ENCODE measurements at regions not wholly inside any gene's neighbourhood (a gene's known extent, or its start where the extent isn't known, plus 50 kb on each side); places are given as distances from the start of the nearest gene placed in this dataset.
"Not testable (repeated sequence)": the region's sequence is repeated elsewhere in the genome, so short reads cannot be mapped to it uniquely, and the experiment has no call there.

DNA sequence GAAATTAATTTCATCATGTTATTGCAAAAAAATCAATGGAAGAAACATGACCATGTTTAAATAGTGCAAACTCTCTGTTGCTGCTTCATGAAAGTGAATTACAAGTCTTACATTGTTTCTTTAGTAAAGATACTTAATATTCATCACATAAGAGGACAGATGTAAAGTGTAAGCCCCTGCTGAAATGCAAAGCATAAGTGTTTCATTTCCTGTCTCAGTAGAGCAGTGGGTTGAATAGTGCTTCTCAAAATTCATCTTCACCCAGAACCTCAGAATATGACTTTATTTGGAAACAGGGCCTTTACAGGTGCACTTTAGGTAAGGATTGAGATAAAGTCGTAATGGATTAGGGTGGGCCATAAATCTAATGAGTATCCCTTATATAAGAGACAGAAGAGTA, 738.4 kb upstream of the RGS18 start:
- no peaks in the 10 kb centered on the region for H3K27me3 Mint-ChIP-seq (ENCODE audit: low read depth)
- no peaks in the 10 kb centered on the region for H3K4me1 Mint-ChIP-seq

DNA sequence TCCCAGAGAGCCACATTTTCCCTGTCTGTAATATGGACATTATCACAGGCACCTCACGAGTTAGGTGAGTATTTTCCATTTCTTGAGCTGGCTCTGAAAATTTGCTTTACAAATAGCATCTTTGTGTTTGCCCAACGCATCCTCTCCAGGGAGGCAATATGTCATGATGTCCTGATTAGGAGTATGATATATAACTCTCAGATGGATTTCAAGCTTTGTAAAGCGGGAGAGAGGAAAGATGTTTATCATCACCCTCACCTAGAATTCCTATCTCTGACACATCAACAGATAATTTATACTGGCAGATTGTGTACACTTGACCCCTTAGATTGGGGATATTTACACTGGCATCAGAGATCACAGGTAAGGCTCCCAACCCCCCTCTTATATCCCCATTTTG, 730.7 kb upstream of the RGS18 start:
- DNase-seq (ENCODE audit: low read depth, low spot score) = no peak
- H3K4me3 Mint-ChIP-seq = no peak overlapping the region
- TF ChIP-seq, protein P1, sequence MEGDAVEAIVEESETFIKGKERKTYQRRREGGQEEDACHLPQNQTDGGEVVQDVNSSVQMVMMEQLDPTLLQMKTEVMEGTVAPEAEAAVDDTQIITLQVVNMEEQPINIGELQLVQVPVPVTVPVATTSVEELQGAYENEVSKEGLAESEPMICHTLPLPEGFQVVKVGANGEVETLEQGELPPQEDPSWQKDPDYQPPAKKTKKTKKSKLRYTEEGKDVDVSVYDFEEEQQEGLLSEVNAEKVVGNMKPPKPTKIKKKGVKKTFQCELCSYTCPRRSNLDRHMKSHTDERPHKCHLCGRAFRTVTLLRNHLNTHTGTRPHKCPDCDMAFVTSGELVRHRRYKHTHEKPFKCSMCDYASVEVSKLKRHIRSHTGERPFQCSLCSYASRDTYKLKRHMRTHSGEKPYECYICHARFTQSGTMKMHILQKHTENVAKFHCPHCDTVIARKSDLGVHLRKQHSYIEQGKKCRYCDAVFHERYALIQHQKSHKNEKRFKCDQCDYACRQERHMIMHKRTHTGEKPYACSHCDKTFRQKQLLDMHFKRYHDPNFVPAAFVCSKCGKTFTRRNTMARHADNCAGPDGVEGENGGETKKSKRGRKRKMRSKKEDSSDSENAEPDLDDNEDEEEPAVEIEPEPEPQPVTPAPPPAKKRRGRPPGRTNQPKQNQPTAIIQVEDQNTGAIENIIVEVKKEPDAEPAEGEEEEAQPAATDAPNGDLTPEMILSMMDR (conservative IDR thresholded peaks at IDR 0.05) = no peak
- H3K27me3 Mint-ChIP-seq (ENCODE audit: low read depth) = no peaks in the 10 kb centered on the region
- no peaks in the 10 kb centered on the region for H3K9me3 Mint-ChIP-seq
- H3K4me1 Mint-ChIP-seq = no peaks in the 10 kb centered on the region
- no peak overlapping the region for H3K27ac Mint-ChIP-seq (ENCODE audit: unreplicated experiment)
- H3K36me3 Mint-ChIP-seq (ENCODE audit: low read depth) = no peaks in the 10 kb centered on the region

More for the DNA sequence above, 738.4 kb upstream of the RGS18 start:
- DNase-seq (ENCODE audit: low read depth, low spot score) = no peak
- no peak overlapping the region for H3K4me3 Mint-ChIP-seq
- H3K27ac Mint-ChIP-seq (ENCODE audit: unreplicated experiment) = no peak overlapping the region
- H3K9me3 Mint-ChIP-seq = no peaks in the 10 kb centered on the region
- TF ChIP-seq, protein P1 (conservative IDR thresholded peaks at IDR 0.05) = no peak
- no peaks in the 10 kb centered on the region for H3K36me3 Mint-ChIP-seq (ENCODE audit: low read depth)

DNA sequence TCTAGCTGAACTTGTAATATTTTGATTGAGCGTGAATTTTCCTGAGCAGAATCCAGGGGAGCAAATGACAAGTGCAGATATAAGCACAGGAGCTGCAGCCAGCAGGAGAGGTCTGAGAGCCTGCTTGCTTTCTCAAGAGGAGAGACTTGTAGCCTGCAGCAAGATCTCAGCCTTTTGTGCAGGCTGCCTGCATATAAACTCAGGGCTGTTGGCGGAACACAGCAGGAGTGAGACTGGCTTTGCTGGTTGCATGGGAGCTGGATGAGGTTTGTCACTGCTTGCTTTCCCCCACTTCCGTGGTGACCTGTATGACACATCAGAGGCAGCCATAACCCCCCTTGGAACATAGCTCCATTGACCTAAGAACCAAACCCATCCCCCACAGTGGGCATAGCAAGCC, 725.4 kb upstream of the RGS18 start:
- H3K36me3 Mint-ChIP-seq (ENCODE audit: low read depth) = peaks cover 2% of the 10 kb centered on the region
- H3K9me3 Mint-ChIP-seq = peaks cover 9% of the 10 kb centered on the region
- H3K27me3 Mint-ChIP-seq (ENCODE audit: low read depth) = peaks cover under 1% of the 10 kb centered on the region
- H3K4me3 Mint-ChIP-seq = no peak overlapping the region
- DNase-seq (ENCODE audit: low read depth, low spot score) = no peak
- H3K4me1 Mint-ChIP-seq = no peaks in the 10 kb centered on the region
- TF ChIP-seq, protein P1 (conservative IDR thresholded peaks at IDR 0.05) = no peak
- peak overlapping the region; percentile 19 for H3K27ac Mint-ChIP-seq (ENCODE audit: unreplicated experiment)

DNA sequence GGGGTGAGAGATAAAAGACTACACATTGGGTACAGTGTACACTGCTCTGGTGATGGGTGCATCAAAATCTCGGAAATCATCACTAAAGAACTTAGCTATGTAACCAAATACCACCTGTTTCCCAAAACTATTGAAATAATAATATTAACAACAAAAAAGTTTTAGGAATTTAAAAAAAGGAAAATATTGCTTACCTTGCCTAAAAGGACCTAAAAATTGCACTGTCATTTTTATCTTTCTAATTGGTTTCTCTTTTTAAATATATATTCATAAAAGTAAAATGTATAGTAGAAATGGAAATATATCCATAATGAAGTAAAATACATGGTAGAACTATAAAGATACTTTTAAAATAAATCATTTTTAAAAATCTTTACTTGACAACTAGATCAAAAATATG, 719.3 kb upstream of the RGS18 start:
- Mint-ChIP-seq H3K4me1 (no peaks in the 10 kb centered on the region), H3K27ac (ENCODE audit: unreplicated experiment) (no peak overlapping the region), H3K27me3 (ENCODE audit: low read depth) (peaks cover 9% of the 10 kb centered on the region), H3K36me3 (ENCODE audit: low read depth) (peaks cover 2% of the 10 kb centered on the region), H3K4me3 (no peak overlapping the region), H3K9me3 (peaks cover 15% of the 10 kb centered on the region)
- TF ChIP-seq, protein P1 (conservative IDR thresholded peaks at IDR 0.05) = no peak
- no peak for DNase-seq (ENCODE audit: low read depth, low spot score)

DNA sequence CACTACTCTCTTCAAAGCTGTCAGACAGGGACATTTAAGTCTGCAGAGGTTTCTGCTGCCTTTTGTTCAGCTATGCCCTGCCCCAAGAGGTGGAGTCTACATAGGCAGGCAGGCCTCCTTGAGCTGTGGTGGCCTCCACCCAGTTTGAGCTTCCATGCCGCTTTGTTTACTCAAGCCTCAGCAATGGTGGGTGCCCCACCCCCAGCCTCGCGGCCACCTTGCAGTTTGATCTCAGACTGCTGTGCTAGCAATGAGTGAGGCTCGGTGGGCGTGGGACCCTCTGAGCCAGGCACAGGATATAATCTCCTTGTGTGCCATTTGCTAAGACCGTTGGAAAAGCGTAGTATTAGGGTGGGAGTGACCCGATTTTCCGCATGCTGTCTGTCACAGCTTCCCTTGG, 710.0 kb upstream of the RGS18 start:
- H3K27ac Mint-ChIP-seq (ENCODE audit: unreplicated experiment); DNase-seq (ENCODE audit: low read depth, low spot score); H3K4me3 Mint-ChIP-seq; H3K36me3 Mint-ChIP-seq (ENCODE audit: low read depth); H3K9me3 Mint-ChIP-seq; H3K27me3 Mint-ChIP-seq (ENCODE audit: low read depth); H3K4me1 Mint-ChIP-seq: not testable (repeated sequence)

DNA sequence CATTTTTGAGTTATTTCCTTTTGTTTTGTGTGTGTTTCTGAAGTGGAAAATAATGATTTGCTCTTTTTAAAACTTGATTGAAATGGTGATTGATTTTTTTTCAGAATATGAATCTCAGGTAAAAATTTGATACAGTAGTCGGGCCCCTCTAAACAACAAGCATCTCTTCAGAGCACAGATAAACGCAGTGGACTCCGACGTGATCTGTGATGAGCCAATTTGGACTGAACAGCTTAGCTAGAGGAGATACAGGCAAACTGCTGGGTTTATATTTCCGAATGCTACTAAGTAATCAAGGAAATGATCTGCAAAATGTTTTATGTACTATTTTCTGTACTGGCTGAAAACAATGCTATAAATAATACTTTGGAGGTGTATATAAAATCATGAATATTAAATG, 705.7 kb upstream of the RGS18 start:
- Mint-ChIP-seq H3K9me3 (no peaks in the 10 kb centered on the region), H3K27me3 (ENCODE audit: low read depth) (no peaks in the 10 kb centered on the region), H3K27ac (ENCODE audit: unreplicated experiment) (no peak overlapping the region), H3K4me3 (no peak overlapping the region), H3K4me1 (no peaks in the 10 kb centered on the region), H3K36me3 (ENCODE audit: low read depth) (no peaks in the 10 kb centered on the region)
- no peak for DNase-seq (ENCODE audit: low read depth, low spot score)
- TF ChIP-seq, protein P1 (conservative IDR thresholded peaks at IDR 0.05) = no peak

Measured in neural crest cell (in vitro differentiated cells).